IPS-18a (cell line): ENCODE measurements at regions not wholly inside any gene's neighbourhood (a gene's known extent, or its start where the extent isn't known, plus 50 kb on each side); places are given as distances from the start of the nearest gene placed in this dataset.

Experiments used
- H3K27ac ChIP-seq: one replicate; pipeline ENCODE4 v1.5.1; 2013; ENCODE audit warnings: low read length
- H3K27me3 ChIP-seq: one replicate; pipeline ENCODE4 v1.6.1; 2013; ENCODE audit warnings: mild to moderate bottlenecking, low read length; ENCODE audit not compliant: control insufficient read depth, insufficient read depth
- H3K36me3 ChIP-seq: one replicate; pipeline ENCODE4 v1.6.1; 2013; ENCODE audit warnings: low read depth, low read length; ENCODE audit not compliant: control insufficient read depth
- H3K4me1 ChIP-seq: one replicate; pipeline ENCODE4 v1.6.1; 2013; ENCODE audit warnings: low read depth, low read length; ENCODE audit not compliant: control insufficient read depth
- H3K4me3 ChIP-seq: one replicate; pipeline ENCODE4 v1.5.1; 2013; ENCODE audit warnings: low read length
- H3K9ac ChIP-seq: one replicate; pipeline ENCODE4 v1.6.1; 2013; ENCODE audit warnings: mild to moderate bottlenecking, low read length, moderate library complexity
- H3K9me3 ChIP-seq: one replicate; pipeline ENCODE4 v1.6.1; 2013; ENCODE audit warnings: low read depth, low read length; ENCODE audit not compliant: control insufficient read depth

GRCh38 chr16:48881272-48881671, 271.3 kb upstream of the N4BP1 start:
- Histone ChIP-seq H3K4me1 (no peaks in the 10 kb centered on the region), H3K9ac (no peak overlapping the region), H3K9me3 (no peaks in the 10 kb centered on the region), H3K27me3 (no peaks in the 10 kb centered on the region), H3K4me3 (no peak overlapping the region), H3K36me3 (no peaks in the 10 kb centered on the region), H3K27ac (no peak overlapping the region)

- Histone ChIP-seq H3K4me3 (no peak overlapping the region), H3K36me3 (no peaks in the 10 kb centered on the region), H3K27me3 (no peaks in the 10 kb centered on the region), H3K4me1 (no peaks in the 10 kb centered on the region), H3K9me3 (no peaks in the 10 kb centered on the region), H3K27ac (no peak overlapping the region), H3K9ac (no peak overlapping the region)
Measured at GRCh38 chr16:48879223-48880122, 269.5 kb upstream of the N4BP1 start.

DNA sequence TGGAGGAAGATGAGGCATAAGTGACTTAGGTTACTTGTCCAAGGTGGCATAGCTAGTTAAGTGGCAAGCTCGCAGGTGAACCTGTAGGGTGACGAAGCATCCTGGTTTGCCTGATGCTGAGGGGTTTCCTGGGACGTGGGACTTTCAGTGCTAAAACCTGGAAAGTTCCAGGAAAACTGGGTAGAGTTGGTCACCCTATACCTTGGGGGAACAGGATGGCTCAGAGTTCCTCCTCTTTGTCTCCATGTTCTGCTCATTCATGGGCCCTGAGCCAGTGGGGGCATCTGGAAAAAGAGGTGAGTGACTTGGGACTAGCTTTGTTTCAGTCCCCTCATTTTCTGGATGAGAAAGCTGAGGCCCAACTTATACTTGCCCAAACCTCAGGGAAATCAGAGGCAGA, 268.0 kb upstream of the N4BP1 start:
- Histone ChIP-seq H3K27ac (no peak overlapping the region), H3K36me3 (no peaks in the 10 kb centered on the region), H3K27me3 (no peaks in the 10 kb centered on the region), H3K9ac (no peak overlapping the region), H3K4me1 (no peaks in the 10 kb centered on the region), H3K4me3 (no peak overlapping the region), H3K9me3 (no peaks in the 10 kb centered on the region)

- Histone ChIP-seq H3K4me3 (no peak overlapping the region), H3K27ac (no peak overlapping the region), H3K9me3 (no peaks in the 10 kb centered on the region), H3K36me3 (no peaks in the 10 kb centered on the region), H3K9ac (no peak overlapping the region), H3K4me1 (no peaks in the 10 kb centered on the region), H3K27me3 (no peaks in the 10 kb centered on the region)
Measured at GRCh38 chr16:48870141-48870540, 260.2 kb upstream of the N4BP1 start.

GRCh38 chr16:48865520-48865919, 255.5 kb upstream of the N4BP1 start:
- Histone ChIP-seq H3K36me3 (no peaks in the 10 kb centered on the region), H3K27ac (no peak overlapping the region), H3K9ac (no peak overlapping the region), H3K4me3 (no peak overlapping the region), H3K27me3 (no peaks in the 10 kb centered on the region), H3K4me1 (no peaks in the 10 kb centered on the region), H3K9me3 (no peaks in the 10 kb centered on the region)

GRCh38 chr16:48864055-48864454, 254.1 kb upstream of the N4BP1 start:
- Histone ChIP-seq H3K4me3 (no peak overlapping the region), H3K4me1 (no peaks in the 10 kb centered on the region), H3K9me3 (no peaks in the 10 kb centered on the region), H3K36me3 (no peaks in the 10 kb centered on the region), H3K9ac (no peak overlapping the region), H3K27ac (no peak overlapping the region), H3K27me3 (no peaks in the 10 kb centered on the region)

GRCh38 chr16:48862087-48862532, 252.1 kb upstream of the N4BP1 start:
- Histone ChIP-seq H3K4me1 (no peaks in the 10 kb centered on the region), H3K4me3 (no peak overlapping the region), H3K9ac (no peak overlapping the region), H3K27ac (no peak overlapping the region), H3K9me3 (no peaks in the 10 kb centered on the region), H3K36me3 (no peaks in the 10 kb centered on the region), H3K27me3 (no peaks in the 10 kb centered on the region)

DNA sequence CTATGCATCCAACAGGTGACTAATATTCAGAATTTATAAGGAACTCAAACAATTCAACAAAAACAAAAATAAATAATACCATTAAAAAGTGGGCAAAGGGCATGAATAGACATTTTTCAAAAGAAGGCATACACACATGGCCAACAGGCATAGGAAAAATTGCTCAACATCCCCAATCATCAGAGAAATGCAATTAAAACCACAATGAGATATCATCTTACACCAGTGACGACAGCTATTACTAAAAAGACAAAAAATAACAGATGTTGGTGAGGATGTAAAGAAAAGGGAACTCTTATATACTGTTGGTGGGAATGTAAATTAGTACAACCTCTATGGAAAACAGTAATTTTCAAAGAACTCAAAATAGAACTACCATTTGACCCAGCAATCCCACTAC, 250.4 kb upstream of the N4BP1 start:
- H3K9me3 ChIP-seq: no peaks in the 10 kb centered on the region
- H3K27me3 ChIP-seq: no peaks in the 10 kb centered on the region
- no peaks in the 10 kb centered on the region for H3K36me3 ChIP-seq
- H3K4me1 ChIP-seq: no peaks in the 10 kb centered on the region
- H3K4me3 ChIP-seq: no peak overlapping the region
- no peak overlapping the region for H3K27ac ChIP-seq
- no peak overlapping the region for H3K9ac ChIP-seq

GRCh38 chr16:48852951-48853350, 243.0 kb upstream of the N4BP1 start:
- H3K9ac ChIP-seq: no peak overlapping the region
- no peaks in the 10 kb centered on the region for H3K36me3 ChIP-seq

DNA sequence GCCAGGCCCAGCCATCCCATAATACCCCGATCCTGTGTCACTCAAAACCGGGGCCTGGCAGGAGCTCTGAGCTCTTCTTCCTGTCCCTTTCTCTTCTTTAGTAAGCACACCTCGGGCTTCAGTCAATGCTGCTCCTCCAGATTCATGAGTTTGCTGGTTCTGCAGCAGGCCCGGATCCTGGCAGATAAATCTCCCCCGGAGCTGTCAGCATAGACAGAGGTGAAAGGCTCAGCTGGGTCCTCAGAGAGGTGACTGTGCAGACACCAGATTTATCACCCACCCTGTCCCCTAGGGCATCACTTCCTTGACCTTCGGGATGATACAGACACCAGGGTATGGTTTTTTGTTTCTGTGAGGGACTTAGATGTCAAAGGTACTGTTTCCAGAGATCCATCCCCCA, 242.5 kb upstream of the N4BP1 start:
- H3K36me3 ChIP-seq: no peaks in the 10 kb centered on the region
- no peaks in the 10 kb centered on the region for H3K9me3 ChIP-seq
- no peak overlapping the region for H3K27ac ChIP-seq
- H3K9ac ChIP-seq: no peak overlapping the region
- H3K4me3 ChIP-seq: no peak overlapping the region
- no peaks in the 10 kb centered on the region for H3K4me1 ChIP-seq
- no peaks in the 10 kb centered on the region for H3K27me3 ChIP-seq

More at GRCh38 chr16:48852951-48853350, 243.0 kb upstream of the N4BP1 start:
- H3K27ac ChIP-seq: no peak overlapping the region
- no peaks in the 10 kb centered on the region for H3K27me3 ChIP-seq
- no peak overlapping the region for H3K4me3 ChIP-seq
- H3K4me1 ChIP-seq: no peaks in the 10 kb centered on the region
- H3K9me3 ChIP-seq: no peaks in the 10 kb centered on the region

GRCh38 chr16:48850097-48850770, 240.3 kb upstream of the N4BP1 start:
- H3K4me3 ChIP-seq: no peak overlapping the region
- no peaks in the 10 kb centered on the region for H3K36me3 ChIP-seq
- H3K9ac ChIP-seq: no peak overlapping the region
- H3K27ac ChIP-seq: no peak overlapping the region
- H3K9me3 ChIP-seq: no peaks in the 10 kb centered on the region
- H3K4me1 ChIP-seq: no peaks in the 10 kb centered on the region
- H3K27me3 ChIP-seq: no peaks in the 10 kb centered on the region

- H3K27me3 ChIP-seq: no peaks in the 10 kb centered on the region
- no peak overlapping the region for H3K9ac ChIP-seq
- no peaks in the 10 kb centered on the region for H3K36me3 ChIP-seq
- H3K9me3 ChIP-seq: no peaks in the 10 kb centered on the region
- H3K27ac ChIP-seq: no peak overlapping the region
- H3K4me1 ChIP-seq: no peaks in the 10 kb centered on the region
- no peak overlapping the region for H3K4me3 ChIP-seq
Measured at GRCh38 chr16:48846277-48846676, 236.3 kb upstream of the N4BP1 start.
